MM.1S (cell line): ENCODE measurements at regions not wholly inside any gene's neighbourhood (a gene's known extent, or its start where the extent isn't known, plus 50 kb on each side); places are given as distances from the start of the nearest gene placed in this dataset.

Source experiments
- DNase-seq: peaks from one replicate; pipeline ENCODE4 v3.0.0-alpha.2; 2015
- H2AFZ ChIP-seq: fragments of 300-600 bp; sonication (generic); 2 replicates; pipeline ENCODE4 v1.6.0; 2016; ENCODE audit warnings: antibody characterized with exemption, low read length
- H3F3A ChIP-seq: fragments of 300-600 bp; sonication (generic); 2 replicates; pipeline ENCODE4 v1.6.1; 2016; ENCODE audit warnings: mild to moderate bottlenecking, antibody characterized with exemption, low read length, moderate library complexity, mixed read lengths; ENCODE audit not compliant: insufficient read depth
- H3K27ac ChIP-seq: fragments of 300-600 bp; sonication (generic); 2 replicates; pipeline ENCODE4 v1.5.1; 2016; ENCODE audit warnings: mild to moderate bottlenecking, low read length
- H3K27me3 ChIP-seq: fragments of 300-600 bp; sonication (generic); replicated peaks from 2 replicates; pipeline ENCODE4 v1.6.0; 2016; ENCODE audit warnings: low read length; ENCODE audit not compliant: insufficient read depth
- H3K36me3 ChIP-seq: fragments of 300-600 bp; sonication (generic); replicated peaks from 2 replicates; pipeline ENCODE4 v1.6.1; 2016; ENCODE audit warnings: mild to moderate bottlenecking, low read length, mixed read lengths; ENCODE audit not compliant: insufficient read depth
- H3K4me1 ChIP-seq: fragments of 300-600 bp; sonication (generic); 2 replicates; pipeline ENCODE4 v1.6.1; 2016; ENCODE audit warnings: low read length, mixed read lengths
- H3K4me2 ChIP-seq: fragments of 300-600 bp; sonication (generic); 2 replicates; pipeline ENCODE4 v1.6.0; 2016; ENCODE audit warnings: low read depth, low read length
- H3K4me3 ChIP-seq: fragments of 300-600 bp; sonication (generic); 2 replicates; pipeline ENCODE4 v1.5.1; 2016; ENCODE audit warnings: low read length, mixed read lengths
- H3K79me2 ChIP-seq: fragments of 300-600 bp; sonication (generic); 2 replicates; pipeline ENCODE4 v1.6.1; 2016; ENCODE audit warnings: mixed run types, low read length, mixed read lengths
- H3K9ac ChIP-seq: fragments of 300-600 bp; sonication (generic); 2 replicates; pipeline ENCODE4 v1.6.1; 2016; ENCODE audit warnings: low read length, mixed read lengths
- H3K9me2 ChIP-seq: fragments of 300-600 bp; sonication (generic); replicated peaks from 2 replicates; pipeline ENCODE4 v1.6.1; 2016; ENCODE audit warnings: mild to moderate bottlenecking, low read length, mixed read lengths; ENCODE audit not compliant: insufficient read depth
- H3K9me3 ChIP-seq: fragments of 300-600 bp; sonication (generic); replicated peaks from 2 replicates; pipeline ENCODE4 v1.6.1; 2016; ENCODE audit warnings: mild to moderate bottlenecking, low read length, mixed read lengths; ENCODE audit not compliant: insufficient read depth
- H4K20me1 ChIP-seq: fragments of 300-600 bp; sonication (generic); 2 replicates; pipeline ENCODE4 v1.6.1; 2016; ENCODE audit warnings: mild to moderate bottlenecking, low read length, moderate library complexity, mixed read lengths; ENCODE audit not compliant: insufficient read depth
- EZH2 ChIP-seq: fragments of 300-600 bp; sonication (generic); optimal IDR thresholded peaks from 2 replicates; pipeline ENCODE3; 2017; ENCODE audit warnings: low read depth, mild to moderate bottlenecking, antibody characterized with exemption, low read length, mixed read lengths
- EZH2phosphoT487 ChIP-seq: fragments of 300-600 bp; sonication (generic); IDR thresholded peaks from 2 replicates; pipeline ENCODE4 v1.6.1; 2018; ENCODE audit warnings: antibody characterized with exemption, low read length
- TF ChIP-seq, protein P1 (sequence below): fragments of 300-600 bp; sonication (generic); IDR thresholded peaks from 2 replicates; pipeline ENCODE4 v1.5.1; 2016; ENCODE audit warnings: antibody characterized with exemption, low read length, mixed read lengths

DNA sequence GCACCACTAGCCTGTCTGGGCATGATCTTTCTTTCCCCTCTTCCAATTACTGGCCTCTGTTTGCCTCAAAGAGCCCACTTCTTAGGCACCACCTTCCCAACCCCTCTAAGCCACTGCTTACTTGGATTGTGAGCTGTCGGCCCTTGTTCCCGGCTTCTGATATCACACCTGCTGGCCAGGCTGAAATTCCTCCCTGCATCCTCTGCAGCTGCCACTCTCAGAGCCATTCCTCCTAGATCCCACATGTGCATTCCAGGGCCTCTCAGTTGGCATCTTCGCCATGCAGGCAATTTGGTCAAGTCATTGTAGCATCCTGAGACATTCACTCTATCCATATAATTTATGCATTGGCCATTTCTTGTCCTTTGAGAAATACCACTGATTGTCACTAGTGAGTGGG, 135.9 kb downstream of the OLIG3 start:
- Histone ChIP-seq H4K20me1 (no peaks in the 10 kb centered on the region), H3K27ac (no peak overlapping the region), H3K27me3 (no peaks in the 10 kb centered on the region), H3K9ac (no peak overlapping the region), H2AFZ (no peak overlapping the region), H3K4me3 (no peak overlapping the region), H3K4me1 (0 out of 2 replicates have a peak, but pooled peaks cover under 1% of the 10 kb centered on the region), H3K9me3 (no peaks in the 10 kb centered on the region), H3F3A (no peaks in the 10 kb centered on the region), H3K79me2 (no peaks in the 10 kb centered on the region), H3K36me3 (no peaks in the 10 kb centered on the region), H3K4me2 (no peak overlapping the region), H3K9me2 (no peaks in the 10 kb centered on the region)
- TF ChIP-seq, protein P1, sequence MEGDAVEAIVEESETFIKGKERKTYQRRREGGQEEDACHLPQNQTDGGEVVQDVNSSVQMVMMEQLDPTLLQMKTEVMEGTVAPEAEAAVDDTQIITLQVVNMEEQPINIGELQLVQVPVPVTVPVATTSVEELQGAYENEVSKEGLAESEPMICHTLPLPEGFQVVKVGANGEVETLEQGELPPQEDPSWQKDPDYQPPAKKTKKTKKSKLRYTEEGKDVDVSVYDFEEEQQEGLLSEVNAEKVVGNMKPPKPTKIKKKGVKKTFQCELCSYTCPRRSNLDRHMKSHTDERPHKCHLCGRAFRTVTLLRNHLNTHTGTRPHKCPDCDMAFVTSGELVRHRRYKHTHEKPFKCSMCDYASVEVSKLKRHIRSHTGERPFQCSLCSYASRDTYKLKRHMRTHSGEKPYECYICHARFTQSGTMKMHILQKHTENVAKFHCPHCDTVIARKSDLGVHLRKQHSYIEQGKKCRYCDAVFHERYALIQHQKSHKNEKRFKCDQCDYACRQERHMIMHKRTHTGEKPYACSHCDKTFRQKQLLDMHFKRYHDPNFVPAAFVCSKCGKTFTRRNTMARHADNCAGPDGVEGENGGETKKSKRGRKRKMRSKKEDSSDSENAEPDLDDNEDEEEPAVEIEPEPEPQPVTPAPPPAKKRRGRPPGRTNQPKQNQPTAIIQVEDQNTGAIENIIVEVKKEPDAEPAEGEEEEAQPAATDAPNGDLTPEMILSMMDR: no peak
- no peak for TF ChIP-seq EZH2phosphoT487
- no peak for DNase-seq

GRCh38 chr6:137357948-137358266, 136.3 kb downstream of the OLIG3 start:
- no peaks in the 10 kb centered on the region for H3K36me3 ChIP-seq
- H3F3A ChIP-seq: no peaks in the 10 kb centered on the region
- no peak overlapping the region for H2AFZ ChIP-seq
- no peaks in the 10 kb centered on the region for H4K20me1 ChIP-seq
- H3K9ac ChIP-seq: no peak overlapping the region
- H3K4me3 ChIP-seq: no peak overlapping the region
- H3K4me2 ChIP-seq: no peak overlapping the region
- H3K9me2 ChIP-seq: no peaks in the 10 kb centered on the region
- H3K9me3 ChIP-seq: no peaks in the 10 kb centered on the region
- no peak for DNase-seq
- no peaks in the 10 kb centered on the region for H3K79me2 ChIP-seq
- TF ChIP-seq EZH2: no peak
- TF ChIP-seq, protein P1: no peak
- TF ChIP-seq EZH2phosphoT487: no peak
- H3K27me3 ChIP-seq: no peaks in the 10 kb centered on the region
- H3K4me1 ChIP-seq: no peaks in the 10 kb centered on the region
- H3K27ac ChIP-seq: no peak overlapping the region

GRCh38 chr6:137357263-137357947, 136.8 kb downstream of the OLIG3 start:
- H2AFZ ChIP-seq: no peak overlapping the region
- no peak for DNase-seq
- no peaks in the 10 kb centered on the region for H3F3A ChIP-seq
- no peak overlapping the region for H3K9ac ChIP-seq
- TF ChIP-seq, protein P1: no peak
- no peak for TF ChIP-seq EZH2phosphoT487
- TF ChIP-seq EZH2: no peak
- H3K79me2 ChIP-seq: no peaks in the 10 kb centered on the region
- no peak overlapping the region for H3K4me3 ChIP-seq
- no peaks in the 10 kb centered on the region for H3K4me1 ChIP-seq
- H3K36me3 ChIP-seq: no peaks in the 10 kb centered on the region
- H4K20me1 ChIP-seq: no peaks in the 10 kb centered on the region
- H3K9me3 ChIP-seq: no peaks in the 10 kb centered on the region
- H3K27ac ChIP-seq: no peak overlapping the region
- H3K27me3 ChIP-seq: no peaks in the 10 kb centered on the region
- no peak overlapping the region for H3K4me2 ChIP-seq
- no peaks in the 10 kb centered on the region for H3K9me2 ChIP-seq
